Calu3 (cell line): ENCODE measurements at regions not wholly inside any gene's neighbourhood (a gene's known extent, or its start where the extent isn't known, plus 50 kb on each side); places are given as distances from the start of the nearest gene placed in this dataset.

Source experiments
- BruUV-seq: library from RNA; stranded (reverse); fragments of 400-500 nt; replicated peaks from 2 replicates; lab custom pipeline; 2021; lab: Mats Ljungman, UMichigan
- CTCF ChIA-PET: fragments of 300-600 bp; sonication (Branson Sonifier 250); formaldehyde crosslinking; loops from one replicate; lab custom pipeline; 2022; ENCODE audit warnings: antibody characterized with exemption; lab: Charles Lee
- DNase-seq: peaks from one replicate; pipeline ENCODE4 v3.0.0; 2022
- H3K27ac Mint-ChIP-seq: one replicate; pipeline ENCODE4 v1.8.0; 2022; ENCODE audit warnings: mixed read lengths; ENCODE audit not compliant: unreplicated experiment
- H3K27me3 Mint-ChIP-seq: one replicate; pipeline ENCODE4 v1.8.0; 2022; ENCODE audit warnings: mixed read lengths; ENCODE audit not compliant: unreplicated experiment
- H3K36me3 Mint-ChIP-seq: one replicate; pipeline ENCODE4 v1.8.0; 2022; ENCODE audit warnings: mild to moderate bottlenecking, moderate library complexity, mixed read lengths; ENCODE audit not compliant: insufficient read depth, unreplicated experiment
- H3K4me1 Mint-ChIP-seq: one replicate; pipeline ENCODE4 v1.8.0; 2022; ENCODE audit warnings: mild to moderate bottlenecking, low read depth, mixed read lengths; ENCODE audit not compliant: unreplicated experiment
- H3K4me3 Mint-ChIP-seq: one replicate; pipeline ENCODE4 v1.8.0; 2022; ENCODE audit warnings: mild to moderate bottlenecking, low read depth, moderate library complexity, mixed read lengths; ENCODE audit not compliant: unreplicated experiment
- H3K9me3 Mint-ChIP-seq: one replicate; pipeline ENCODE4 v1.8.0; 2022; ENCODE audit warnings: low read depth, mixed read lengths; ENCODE audit not compliant: unreplicated experiment
- CTCF ChIP-seq: fragments of 200-600 bp; IDR thresholded peaks from one replicate; pipeline ENCODE4 v1.8.0; 2022; ENCODE audit warnings: antibody characterized with exemption; ENCODE audit not compliant: unreplicated experiment
- intact Hi-C: fragments of 100-400 bp; cut with micrococcal nuclease; formaldehyde crosslinking; loops from one replicate; pipeline ENCODE4 v1.10.0; 2022; ENCODE audit not compliant: unreplicated experiment

DNA sequence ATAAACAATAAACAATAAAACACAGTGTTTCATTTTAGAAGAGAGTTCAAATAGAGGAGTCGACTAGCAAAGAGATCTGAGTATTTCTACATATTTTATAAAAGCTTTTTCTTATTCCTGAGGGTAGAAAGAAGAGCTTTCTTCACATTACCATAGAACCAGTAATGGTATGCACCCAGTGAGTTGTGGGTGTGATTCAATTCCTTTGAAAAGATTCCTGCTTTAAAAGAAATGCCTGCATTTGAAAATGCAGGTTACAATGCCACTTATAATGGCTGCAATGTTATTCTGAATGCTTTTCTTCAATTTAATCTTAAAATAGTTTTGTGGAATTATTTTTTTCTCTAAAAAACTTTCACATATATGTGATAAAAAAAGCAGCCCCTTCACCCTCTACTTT lies 178.1 kb downstream of the CDC14C start:
- no peak overlapping the region for H3K27ac Mint-ChIP-seq
- H3K36me3 Mint-ChIP-seq: no peaks in the 10 kb centered on the region
- H3K4me1 Mint-ChIP-seq: no peaks in the 10 kb centered on the region

DNA sequence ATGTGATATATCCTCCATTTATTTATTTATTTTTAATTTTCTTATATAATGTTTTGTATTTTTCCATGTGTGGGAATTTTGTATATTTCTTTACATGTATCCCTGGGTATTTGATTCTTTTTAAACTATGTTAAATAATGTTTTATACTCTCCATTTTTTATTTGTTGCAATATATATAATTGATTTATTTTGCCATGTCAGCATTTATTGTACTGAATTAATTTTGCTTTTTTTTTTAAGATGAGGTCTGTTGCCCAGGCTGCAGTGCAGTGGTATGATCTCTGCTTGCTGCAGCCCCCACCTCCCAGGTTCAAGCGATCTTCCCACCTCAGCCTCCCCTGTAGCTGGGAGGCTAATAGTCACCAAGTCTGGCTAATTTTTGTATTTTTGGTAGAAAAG lies 187.4 kb downstream of the CDC14C start:
- H3K27ac Mint-ChIP-seq: no peak overlapping the region
- H3K9me3 Mint-ChIP-seq: peaks cover 6% of the 10 kb centered on the region
- no peak for DNase-seq
- TF ChIP-seq CTCF: no peak
- BruUV-seq: no TSS peak
- H3K27me3 Mint-ChIP-seq: no peaks in the 10 kb centered on the region
- no peak overlapping the region for H3K4me3 Mint-ChIP-seq
- intact Hi-C loops: no loop called here
- H3K36me3 Mint-ChIP-seq: no peaks in the 10 kb centered on the region
- CTCF ChIA-PET: no interaction called here
- no peaks in the 10 kb centered on the region for H3K4me1 Mint-ChIP-seq

More for the DNA sequence above, 178.1 kb downstream of the CDC14C start:
- TF ChIP-seq CTCF: no peak
- DNase-seq: no peak
- H3K27me3 Mint-ChIP-seq: no peaks in the 10 kb centered on the region
- no peak overlapping the region for H3K4me3 Mint-ChIP-seq
- CTCF ChIA-PET: no interaction called here
- BruUV-seq: no TSS peak
- H3K9me3 Mint-ChIP-seq: peaks cover 14% of the 10 kb centered on the region
- intact Hi-C loops: no loop called here

DNA sequence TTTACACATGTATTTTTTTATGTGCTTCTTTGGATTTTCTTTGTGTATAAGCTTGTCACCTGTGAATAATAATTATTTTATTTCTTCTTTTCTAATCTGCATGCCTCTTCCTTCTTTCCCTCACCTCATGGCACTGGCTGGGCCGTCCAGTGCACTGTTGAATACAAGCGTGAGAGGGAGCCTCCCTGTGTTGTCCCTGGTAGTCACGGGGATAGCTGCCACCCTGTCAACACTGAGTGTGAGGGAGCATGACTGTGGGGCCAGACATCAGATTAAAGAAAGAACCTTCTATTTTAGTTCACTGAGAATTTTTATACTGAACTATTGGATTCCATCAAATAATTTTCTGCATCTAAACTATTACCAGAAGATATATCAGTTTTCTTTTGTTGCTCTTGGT lies 187.9 kb downstream of the CDC14C start:
- TF ChIP-seq CTCF: no peak
- Mint-ChIP-seq H3K4me1 (no peaks in the 10 kb centered on the region), H3K27ac (no peak overlapping the region), H3K9me3 (peaks cover 2% of the 10 kb centered on the region), H3K27me3 (no peaks in the 10 kb centered on the region), H3K4me3 (no peak overlapping the region), H3K36me3 (no peaks in the 10 kb centered on the region)
- no peak for DNase-seq
- intact Hi-C loops: no loop called here
- CTCF ChIA-PET: no interaction called here
- BruUV-seq: no TSS peak

DNA sequence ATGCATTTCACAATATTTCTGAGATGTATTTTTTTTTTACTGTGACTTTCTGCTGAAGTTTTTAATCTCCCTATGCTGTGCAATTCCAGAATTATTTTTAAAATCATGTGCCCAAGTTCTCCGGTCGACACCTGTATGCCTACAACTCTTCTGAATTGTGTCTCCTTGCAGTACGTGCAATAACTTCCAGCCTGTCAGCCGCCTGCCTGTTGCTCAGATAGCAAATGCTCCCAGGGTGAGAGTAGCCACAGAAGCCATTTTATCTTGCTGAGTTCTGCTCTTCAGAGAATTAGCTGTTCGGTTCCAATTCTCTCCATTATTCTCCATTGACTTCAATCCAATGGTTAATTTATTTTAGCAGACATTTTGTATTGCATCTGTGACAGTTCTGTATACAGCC lies 188.3 kb downstream of the CDC14C start:
- H3K27me3 Mint-ChIP-seq: no peaks in the 10 kb centered on the region
- H3K4me3 Mint-ChIP-seq: no peak overlapping the region
- no peak overlapping the region for H3K27ac Mint-ChIP-seq
- TF ChIP-seq CTCF: no peak
- DNase-seq: no peak
- H3K36me3 Mint-ChIP-seq: no peaks in the 10 kb centered on the region
- H3K4me1 Mint-ChIP-seq: no peaks in the 10 kb centered on the region
- CTCF ChIA-PET: no interaction called here
- intact Hi-C loops: no loop called here
- no TSS peak for BruUV-seq
- H3K9me3 Mint-ChIP-seq: peaks cover 2% of the 10 kb centered on the region
